ENCODE measurements at regions not wholly inside any gene's neighbourhood (a gene's known extent, or its start where the extent isn't known, plus 50 kb on each side); places are given as distances from the start of the nearest gene placed in this dataset.
A peak's percentile ranks its signal among the peaks of the same experiment; 100 is the strongest.
"Not testable (repeated sequence)": the region's sequence is repeated elsewhere in the genome, so short reads cannot be mapped to it uniquely, and the experiment has no call there.

- no peak for DNase-seq (ENCODE audit: low spot score)
- no peak for ATAC-seq
These were observed 51.8 kb upstream of the PMAIP1 start for GRCh38 chr18:59848002-59848401.

- DNase-seq (ENCODE audit: low spot score); ATAC-seq: not testable (repeated sequence)
These were observed 52.3 kb upstream of the PMAIP1 start for GRCh38 chr18:59847491-59847846.

- ATAC-seq: no peak
- DNase-seq (ENCODE audit: low spot score): no peak
These were observed 52.8 kb upstream of the PMAIP1 start for GRCh38 chr18:59846814-59847490.

- ATAC-seq (no peak), DNase-seq (ENCODE audit: low spot score) (no peak)
These were observed 56.8 kb upstream of the PMAIP1 start for GRCh38 chr18:59842947-59843346.

GRCh38 chr18:59839931-59840685, 59.7 kb upstream of the PMAIP1 start:
- DNase-seq (ENCODE audit: low spot score) (no peak), ATAC-seq (no peak)

- ATAC-seq: no peak
These were observed 60.5 kb upstream of the PMAIP1 start for GRCh38 chr18:59839246-59839645.

GRCh38 chr18:59837586-59837985, 62.2 kb upstream of the PMAIP1 start:
- no peak for DNase-seq (ENCODE audit: low spot score)
- ATAC-seq: peak; percentile 94

More at GRCh38 chr18:59839246-59839645, 60.5 kb upstream of the PMAIP1 start:
- no peak for DNase-seq (ENCODE audit: low spot score)

- no peak for ATAC-seq
- DNase-seq (ENCODE audit: low spot score): no peak
These were observed 64.0 kb upstream of the PMAIP1 start for GRCh38 chr18:59835605-59836379.

- no peak for ATAC-seq
- DNase-seq (ENCODE audit: low spot score): no peak
These were observed 65.5 kb upstream of the PMAIP1 start for GRCh38 chr18:59834267-59834666.

- no peak for ATAC-seq
- DNase-seq (ENCODE audit: low spot score): no peak
These were observed 66.0 kb upstream of the PMAIP1 start for GRCh38 chr18:59833785-59834184.

- ATAC-seq: peak; percentile 100
- DNase-seq (ENCODE audit: low spot score): peak; percentile 71
These were observed 76.1 kb upstream of the PMAIP1 start for GRCh38 chr18:59823596-59824195.

GRCh38 chr18:59822612-59823550, 76.9 kb upstream of the PMAIP1 start:
- no peak for ATAC-seq
- no peak for DNase-seq (ENCODE audit: low spot score)

GRCh38 chr18:59821983-59822382, 77.8 kb upstream of the PMAIP1 start:
- DNase-seq (ENCODE audit: low spot score) (no peak), ATAC-seq (no peak)

- DNase-seq (ENCODE audit: low spot score) (no peak), ATAC-seq (no peak)
These were observed 79.1 kb upstream of the PMAIP1 start for GRCh38 chr18:59820663-59821062.

- ATAC-seq (no peak), DNase-seq (ENCODE audit: low spot score) (no peak)
These were observed 81.0 kb upstream of the PMAIP1 start for GRCh38 chr18:59818769-59819168.

- ATAC-seq (no peak), DNase-seq (ENCODE audit: low spot score) (no peak)
These were observed 84.9 kb upstream of the PMAIP1 start for GRCh38 chr18:59814891-59815290.

GRCh38 chr18:59813942-59814341, 85.9 kb upstream of the PMAIP1 start:
- ATAC-seq: no peak
- DNase-seq (ENCODE audit: low spot score): no peak

GRCh38 chr18:59810735-59811520, 88.9 kb upstream of the PMAIP1 start:
- ATAC-seq: no peak
- DNase-seq (ENCODE audit: low spot score): no peak

GRCh38 chr18:59810183-59810582, 89.6 kb upstream of the PMAIP1 start:
- ATAC-seq: no peak

More at GRCh38 chr18:59810183-59810582, 89.6 kb upstream of the PMAIP1 start:
- DNase-seq (ENCODE audit: low spot score): no peak

All from left lobe of liver (tissue), 2 donors.